K562 (cell line): ENCODE measurements at regions not wholly inside any gene's neighbourhood (a gene's known extent, or its start where the extent isn't known, plus 50 kb on each side); places are given as distances from the start of the nearest gene placed in this dataset.

Experiments
- ATAC-seq: fragments of 200-7000 bp; cut with Tn5 transposase; 3 replicates; pipeline ENCODE4 v1.9.1; 2020; ENCODE audit warnings: moderate library complexity
- BruUV-seq: library from RNA; stranded (reverse); fragments of 400-500 nt; replicated peaks from 2 replicates; lab custom pipeline; 2021; lab: Mats Ljungman, UMichigan
- CTCF ChIA-PET: fragments of 300-600 bp; formaldehyde crosslinking; extraction: SDS; loops from one replicate; lab custom pipeline; 2021; ENCODE audit warnings: low intra/inter-chr PET ratio; lab: Yijun Ruan, JAX
- POLR2A ChIA-PET: fragments of 300-600, 350-650 bp; sonication (Branson Sonifier 250); formaldehyde crosslinking; extraction: SDS; loops from one replicate; lab custom pipeline; 2021; ENCODE audit warnings: antibody characterized with exemption, inconsistent platforms; lab: Yijun Ruan, JAX
- DNase-seq, 4 experiments: peaks; one replicate each; pipeline versions ENCODE4 v3.0.0 to v3.0.0-alpha.2; 2011 to 2018; ENCODE audit warnings: low spot score in 3 of 4, mixed read lengths in 3 of 4; ENCODE audit errors: extremely low read depth in 1 of 4
- FAIRE-seq: peaks from 2 replicates; lab custom pipeline; 2011; peaks lifted over from hg19 to GRCh38; lab: Jason Lieb, UNC
- H2AFZ ChIP-seq: 2 replicates; pipeline ENCODE4 v1.6.0; 2011; ENCODE audit warnings: low read depth, low read length, control low read depth, inconsistent platforms
- H3K27ac ChIP-seq: fragments of 200-600 bp; 3 replicates; pipeline ENCODE4 v1.8.0; 2011; ENCODE audit warnings: low read depth, mild to moderate bottlenecking, control low read depth, inconsistent platforms, low read length, moderate library complexity, mixed read lengths; ENCODE audit errors: extremely low read depth
- H3K27me3 ChIP-seq, 2 experiments: fragments of 300-600 bp in 1 of 2; 2 replicates in 1 of 2; 3 replicates in 1 of 2; pipeline versions ENCODE4 v1.6.0 to v1.8.0; 2011; ENCODE audit warnings: inconsistent platforms in 2 of 2, low read length in 2 of 2, mild to moderate bottlenecking in 1 of 2, mixed read lengths in 1 of 2, moderate library complexity in 1 of 2; ENCODE audit not compliant: control insufficient read depth in 2 of 2, insufficient read depth in 2 of 2
- H3K36me3 ChIP-seq: fragments of 300-600 bp; 3 replicates; pipeline ENCODE4 v1.8.0; 2011; ENCODE audit warnings: mild to moderate bottlenecking, low read length, inconsistent platforms; ENCODE audit not compliant: control insufficient read depth, insufficient read depth
- H3K4me1 ChIP-seq, 2 experiments: fragments of 200-600 bp in 1 of 2; replicated peaks in 1 of 2; 2 replicates in 1 of 2; 3 replicates in 1 of 2; pipeline versions ENCODE4 v1.5.1 to v1.8.0; 2011; ENCODE audit warnings: inconsistent platforms in 2 of 2, low read length in 2 of 2, mild to moderate bottlenecking in 1 of 2, mixed read lengths in 1 of 2, moderate library complexity in 1 of 2; ENCODE audit not compliant: control insufficient read depth in 2 of 2, insufficient read depth in 2 of 2
- H3K4me2 ChIP-seq: 2 replicates; pipeline ENCODE4 v1.6.1; 2011; ENCODE audit warnings: low read length, control low read depth, inconsistent platforms, mixed read lengths; ENCODE audit not compliant: insufficient read depth
- H3K4me3 ChIP-seq: fragments of 200-600 bp; sonication (generic), shearing (Covaris generic); 2 replicates; pipeline ENCODE4 v1.5.1; 2016; ENCODE audit warnings: control low read depth, inconsistent platforms
- H3K79me2 ChIP-seq: fragments of 200-600 bp; 3 replicates; pipeline ENCODE4 v1.8.0; 2011; ENCODE audit warnings: low read length, inconsistent platforms; ENCODE audit not compliant: control insufficient read depth, insufficient read depth
- H3K9ac ChIP-seq, 2 experiments: 2 replicates each; pipeline versions ENCODE4 v1.6.0 to v1.6.1; 2011; ENCODE audit warnings: low read depth in 2 of 2, low read length in 2 of 2, control low read depth in 1 of 2, inconsistent platforms in 1 of 2, mild to moderate bottlenecking in 1 of 2, mixed read lengths in 1 of 2; ENCODE audit not compliant: insufficient read depth in 1 of 2
- H3K9me1 ChIP-seq: one replicate; pipeline ENCODE4 v1.6.0; 2011; ENCODE audit warnings: inconsistent platforms, mild to moderate bottlenecking, low read length, moderate library complexity; ENCODE audit not compliant: control insufficient read depth, insufficient read depth
- H3K9me3 ChIP-seq: replicated peaks from 2 replicates; pipeline ENCODE4 v1.5.1; 2011; ENCODE audit warnings: low read depth, low read length, inconsistent platforms; ENCODE audit not compliant: control insufficient read depth, insufficient read depth
- H4K20me1 ChIP-seq: replicated peaks from 2 replicates; pipeline ENCODE4 v1.6.1; 2011; ENCODE audit warnings: low read length, inconsistent platforms, mixed read lengths; ENCODE audit not compliant: control insufficient read depth, insufficient read depth
- BACH1 ChIP-seq: fragments of 200-800 bp; sonication (Bioruptor generic); IDR thresholded peaks from 2 replicates; pipeline ENCODE4 v1.6.1; 2016; ENCODE audit warnings: missing genetic modification characterization, missing compliant biosample characterization
- CREB3 ChIP-seq: fragments of 450-650 bp; conservative IDR thresholded peaks from 2 replicates; pipeline ENCODE4 v1.6.1; 2016; ENCODE audit warnings: missing genetic modification characterization, low read depth, mild to moderate bottlenecking, missing compliant biosample characterization, moderate library complexity
- GATA2 ChIP-seq: sonication (generic); formaldehyde crosslinking; IDR thresholded peaks from 2 replicates; pipeline ENCODE4 v1.4.0; 2020; ENCODE audit warnings: mild to moderate bottlenecking, missing genetic modification reagents
- HMBOX1 ChIP-seq: sonication (generic); IDR thresholded peaks from 2 replicates; pipeline ENCODE4 v1.6.1; 2016
- PHF8 ChIP-seq: fragments of 200-600 bp; sonication (generic); IDR thresholded peaks from 2 replicates; pipeline ENCODE4 v1.6.1; 2012; ENCODE audit warnings: mixed run types, mild to moderate bottlenecking, inconsistent platforms, low read length, moderate library complexity, borderline replicate concordance
- PTTG1 ChIP-seq: fragments of 450-650 bp; IDR thresholded peaks from 2 replicates; pipeline ENCODE4 v1.6.1; 2016; ENCODE audit warnings: low read depth, mild to moderate bottlenecking, missing genetic modification characterization, missing compliant biosample characterization
- STAG1 ChIP-seq: sonication (generic); formaldehyde crosslinking; IDR thresholded peaks from 2 replicates; pipeline ENCODE4 v1.5.0; 2020; ENCODE audit warnings: missing genetic modification reagents, borderline replicate concordance
- ZNF197 ChIP-seq: fragments of 200-800 bp; sonication (Bioruptor generic); IDR thresholded peaks from 2 replicates; pipeline ENCODE4 v1.6.1; 2016; ENCODE audit warnings: low read depth, missing genetic modification characterization, missing compliant biosample characterization
- ZNF318 ChIP-seq, 2 experiments: fragments of 450-650 bp; IDR thresholded peaks; 2 replicates each; pipeline ENCODE4 v1.6.1; 2016; ENCODE audit warnings: mild to moderate bottlenecking in 2 of 2, borderline replicate concordance in 1 of 2, low read depth in 1 of 2, moderate library complexity in 1 of 2
- ZNF740 ChIP-seq, 3 experiments: fragments of 200-800 bp in 1 of 3; sonication (Bioruptor generic) in 1 of 3; sonication (generic) in 1 of 3; formaldehyde crosslinking in 1 of 3; IDR thresholded peaks; 2 replicates each; pipeline versions ENCODE4 v1.6.1 to v1.8.0; 2016 to 2022; ENCODE audit warnings: mild to moderate bottlenecking in 2 of 3, missing compliant biosample characterization in 2 of 3, missing genetic modification characterization in 2 of 3, missing genetic modification reagents in 1 of 3
- WGBS: fragments of 100-300 bp; shearing (Covaris generic); methylation state at CpG from one replicate; pipeline ENCODE4 v1.1.6; 2016; ENCODE audit warnings: low coverage, mixed read lengths; ENCODE audit not compliant: insufficient coverage; ENCODE audit errors: missing lambda C conversion rate; 5-methylcytosine and 5-hydroxymethylcytosine counted together
- in situ Hi-C: fragments of 300-500 bp; cut with MboI; formaldehyde crosslinking; loops from 4 replicates; pipeline ENCODE4 v1.15.0; 2018; ENCODE audit warnings: inconsistent platforms, mixed read lengths
- intact Hi-C: fragments of 100-400 bp; cut with micrococcal nuclease; formaldehyde crosslinking; loops from 2 replicates; pipeline ENCODE4 v1.14.2; 2022

- no peaks in the 10 kb centered on the region for H3K27me3 ChIP-seq
- no peaks in the 10 kb centered on the region for H3K9me3 ChIP-seq
- intact Hi-C loops (no loop called here), in situ Hi-C loops (no loop called here)
- H3K27ac ChIP-seq = no peak overlapping the region
- H3K4me3 ChIP-seq = no peak overlapping the region
- H4K20me1 ChIP-seq = no peaks in the 10 kb centered on the region
- H3K4me1 ChIP-seq = no peaks in the 10 kb centered on the region
- H2AFZ ChIP-seq = no peak overlapping the region
- no peaks in the 10 kb centered on the region for H3K79me2 ChIP-seq
- 0% methylated on average over 4 of the region's 4 CpGs for WGBS
- BruUV-seq = no TSS peak
- no peak overlapping the region for H3K4me2 ChIP-seq
- DNase-seq (no peak), FAIRE-seq (no peak), ATAC-seq (no peak)
- no peaks in the 10 kb centered on the region for H3K9me1 ChIP-seq
- no peaks in the 10 kb centered on the region for H3K36me3 ChIP-seq
- CTCF ChIA-PET = no interaction called here
- POLR2A ChIA-PET = no interaction called here
- H3K9ac ChIP-seq = no peak overlapping the region
- no peak for TF ChIP-seq ZNF740 (CRISPR knock-in tag; IDR thresholded peaks at IDR 0.05)
- no peak for TF ChIP-seq ZNF740 (tag; IDR thresholded peaks at IDR 0.05)
- TF ChIP-seq GATA2 = no peak
- no peak for TF ChIP-seq BACH1 (tag)
- TF ChIP-seq PTTG1 (tag) = no peak
- no peak for TF ChIP-seq CREB3
- no peak for TF ChIP-seq ZNF197 (CRISPR knock-in tag)
- TF ChIP-seq HMBOX1 = no peak
- TF ChIP-seq PHF8 = no peak
- no peak for TF ChIP-seq STAG1
- TF ChIP-seq ZNF318 (IDR thresholded peaks at IDR 0.05; ENCODE audit: borderline replicate concordance in 1 of 2, low read depth in 1 of 2) = no peak
Observed at GRCh38 chr7:41010967-41011366, 691.9 kb downstream of the INHBA start.
